Endothelial cell of umbilical vein (primary cell): ENCODE measurements at regions not wholly inside any gene's neighbourhood (a gene's known extent, or its start where the extent isn't known, plus 50 kb on each side); places are given as distances from the start of the nearest gene placed in this dataset.

Source experiments
- BruUV-seq: library from RNA; stranded (reverse); fragments of 400-500 nt; replicated peaks from 2 replicates; lab custom pipeline; 2021; lab: Mats Ljungman, UMichigan
- CTCF ChIA-PET: fragments of 300-600, 350-600 bp; sonication (Branson Sonifier 250); formaldehyde crosslinking; loops from one replicate; lab custom pipeline; 2021; ENCODE audit warnings: antibody characterized with exemption, inconsistent platforms; lab: Charles Lee
- POLR2A ChIA-PET: fragments of 300-600, 350-600 bp; sonication (Branson Sonifier 250); formaldehyde crosslinking; loops from one replicate; lab custom pipeline; 2021; ENCODE audit warnings: antibody characterized with exemption, inconsistent platforms; lab: Charles Lee
- DNase-seq: peaks from one replicate; pipeline ENCODE4 v3.0.0-alpha.2; 2011; ENCODE audit warnings: low read depth, low spot score
- FAIRE-seq: peaks from 2 replicates; lab custom pipeline; 2011; peaks lifted over from hg19 to GRCh38; lab: Jason Lieb, UNC
- H2AFZ ChIP-seq: 2 replicates; pipeline ENCODE4 v1.6.0; 2012; ENCODE audit warnings: low read depth, low read length, control low read depth, inconsistent platforms
- H3K27ac ChIP-seq: 2 replicates; pipeline ENCODE4 v1.5.1; 2011; ENCODE audit warnings: low read depth, mild to moderate bottlenecking, control low read depth, low read length, moderate library complexity; ENCODE audit not compliant: insufficient read depth
- H3K27me3 ChIP-seq, 2 experiments: 2 replicates each; pipeline versions ENCODE4 v1.6.0 to v1.6.1; 2011; ENCODE audit warnings: low read length in 2 of 2, mixed read lengths in 1 of 2; ENCODE audit not compliant: control insufficient read depth in 2 of 2, insufficient read depth in 2 of 2
- H3K36me3 ChIP-seq, 2 experiments: 2 replicates in 1 of 2; 3 replicates in 1 of 2; pipeline ENCODE4 v1.5.1; 2011; ENCODE audit warnings: low read length in 2 of 2, mild to moderate bottlenecking in 1 of 2, moderate library complexity in 1 of 2; ENCODE audit not compliant: control insufficient read depth in 2 of 2, insufficient read depth in 2 of 2; ENCODE audit errors: extremely low read depth in 1 of 2
- H3K4me1 ChIP-seq: 3 replicates; pipeline ENCODE4 v1.5.1; 2011; ENCODE audit warnings: mild to moderate bottlenecking, low read length; ENCODE audit not compliant: control insufficient read depth, insufficient read depth; ENCODE audit errors: extremely low read depth
- H3K4me2 ChIP-seq: 2 replicates; pipeline ENCODE4 v1.6.1; 2011; ENCODE audit warnings: low read length, control low read depth, mixed read lengths; ENCODE audit not compliant: insufficient read depth
- H3K4me3 ChIP-seq, 3 experiments: fragments of 200-600 bp in 1 of 3; sonication (generic), shearing (Covaris generic) in 1 of 3; replicated peaks in 1 of 3; 2 replicates each; pipeline ENCODE4 v1.5.1; 2011 to 2016; ENCODE audit warnings: control low read depth in 3 of 3, low read length in 3 of 3, mild to moderate bottlenecking in 2 of 3, inconsistent platforms in 1 of 3, low read depth in 1 of 3, moderate library complexity in 1 of 3; ENCODE audit not compliant: insufficient read depth in 1 of 3
- H3K79me2 ChIP-seq: 2 replicates; pipeline ENCODE4 v1.6.0; 2012; ENCODE audit warnings: low read length, inconsistent platforms; ENCODE audit not compliant: control insufficient read depth, insufficient read depth
- H3K9ac ChIP-seq: replicated peaks from 2 replicates; pipeline ENCODE3; 2011; ENCODE audit warnings: low read length, control low read depth; ENCODE audit not compliant: insufficient read depth; ENCODE audit errors: extremely low read depth
- H3K9me1 ChIP-seq: replicated peaks from 3 replicates; pipeline ENCODE4 v1.6.0; 2011; ENCODE audit warnings: mild to moderate bottlenecking, low read length; ENCODE audit not compliant: control insufficient read depth, insufficient read depth; ENCODE audit errors: extremely low read depth
- H3K9me3 ChIP-seq: replicated peaks from 2 replicates; pipeline ENCODE4 v1.5.1; 2012; ENCODE audit warnings: low read length, inconsistent platforms; ENCODE audit not compliant: control insufficient read depth, insufficient read depth
- H4K20me1 ChIP-seq: replicated peaks from 2 replicates; pipeline ENCODE3; 2011; ENCODE audit warnings: mild to moderate bottlenecking, low read length; ENCODE audit not compliant: control insufficient read depth, insufficient read depth; ENCODE audit errors: extremely low read depth
- EZH2 ChIP-seq: IDR thresholded peaks from 2 replicates; pipeline ENCODE4 v1.6.1; 2012; ENCODE audit warnings: borderline replicate concordance, low read depth, mild to moderate bottlenecking, moderate library complexity, low read length, inconsistent platforms; ENCODE audit not compliant: severe bottlenecking
- FOS ChIP-seq: IDR thresholded peaks from 2 replicates; pipeline ENCODE4 v1.6.1; 2011; ENCODE audit warnings: mild to moderate bottlenecking, low read length, moderate library complexity, borderline replicate concordance; ENCODE audit not compliant: insufficient read depth
- GATA2 ChIP-seq: IDR thresholded peaks from 2 replicates; pipeline ENCODE4 v1.7.0; 2011; ENCODE audit warnings: low read depth, mild to moderate bottlenecking, moderate library complexity, mixed read lengths, low read length; ENCODE audit not compliant: insufficient read length, insufficient read depth
- JUN ChIP-seq: IDR thresholded peaks from 2 replicates; pipeline ENCODE4 v1.6.1; 2011; ENCODE audit warnings: borderline replicate concordance, low read depth; ENCODE audit not compliant: insufficient read length, insufficient read depth
- MYC ChIP-seq: IDR thresholded peaks from one replicate; pipeline ENCODE4 v1.6.1; 2011; ENCODE audit warnings: mild to moderate bottlenecking, low read depth, low read length
- POLR2A ChIP-seq: IDR thresholded peaks from 2 replicates; pipeline ENCODE4 v1.6.1; 2012; ENCODE audit warnings: low read depth, mild to moderate bottlenecking, control low read depth, low read length
- POLR2AphosphoS5 ChIP-seq: IDR thresholded peaks from 2 replicates; pipeline ENCODE4 v1.6.1; 2012; ENCODE audit warnings: low read depth, mild to moderate bottlenecking, control low read depth, low read length, moderate library complexity; ENCODE audit not compliant: insufficient read depth
- dilution Hi-C: fragments of 300-500 bp; cut with MboI; formaldehyde crosslinking; loops from one replicate; pipeline ENCODE4 v1.15.0; 2019; ENCODE audit warnings: low sequenced_read_pairs; ENCODE audit not compliant: extremely low pct_ligation_motif_present
- intact Hi-C: fragments of 100-400 bp; cut with micrococcal nuclease; formaldehyde crosslinking; loops from one replicate; pipeline ENCODE4 v1.10.0; 2022
- TF ChIP-seq, protein P1 (sequence below): IDR thresholded peaks from 2 replicates; pipeline ENCODE4 v1.6.1; 2011; ENCODE audit not compliant: insufficient read depth, insufficient read length

DNA sequence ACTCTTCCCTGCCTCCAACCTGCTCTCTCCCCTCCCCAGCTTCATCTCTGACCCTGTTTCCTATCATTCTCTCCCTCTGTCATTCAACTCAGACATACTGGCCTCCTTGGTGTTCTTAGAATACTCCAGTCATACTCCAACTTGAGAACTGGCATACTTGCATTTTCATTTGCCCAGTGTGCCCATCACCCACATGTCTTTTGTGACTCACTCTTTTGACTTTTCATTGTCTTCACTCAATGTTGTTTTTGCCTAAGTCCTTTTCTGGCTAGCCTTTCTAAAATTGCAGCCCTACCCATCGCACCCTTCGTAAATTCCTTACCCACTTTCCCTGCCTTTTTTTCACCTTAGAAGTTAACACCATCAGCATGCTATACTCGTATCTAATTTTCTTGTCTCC is 77.0 kb upstream of the CD2AP start:
- BruUV-seq = no TSS peak
- intact Hi-C loops (no loop called here), dilution Hi-C loops (no loop called here)
- DNase-seq (no peak), FAIRE-seq (no peak)
- Histone ChIP-seq H3K4me2 (no peak overlapping the region), H3K9me1 (no peaks in the 10 kb centered on the region), H3K4me1 (no peaks in the 10 kb centered on the region), H2AFZ (no peak overlapping the region), H3K79me2 (no peaks in the 10 kb centered on the region), H3K9ac (no peak overlapping the region), H3K9me3 (no peaks in the 10 kb centered on the region), H3K27ac (no peak overlapping the region), H3K27me3 (no peaks in the 10 kb centered on the region), H3K36me3 (no peaks in the 10 kb centered on the region), H3K4me3 (no peak overlapping the region), H4K20me1 (no peaks in the 10 kb centered on the region)
- TF ChIP-seq POLR2AphosphoS5 = no peak
- POLR2A ChIA-PET = no interaction called here
- CTCF ChIA-PET = interaction anchor here (0.7 to 1.5 kb wide), 3 partner anchors 20 to 939 kb away, joined by 3 read pairs; no protein-coding TSS in a partner anchor

DNA sequence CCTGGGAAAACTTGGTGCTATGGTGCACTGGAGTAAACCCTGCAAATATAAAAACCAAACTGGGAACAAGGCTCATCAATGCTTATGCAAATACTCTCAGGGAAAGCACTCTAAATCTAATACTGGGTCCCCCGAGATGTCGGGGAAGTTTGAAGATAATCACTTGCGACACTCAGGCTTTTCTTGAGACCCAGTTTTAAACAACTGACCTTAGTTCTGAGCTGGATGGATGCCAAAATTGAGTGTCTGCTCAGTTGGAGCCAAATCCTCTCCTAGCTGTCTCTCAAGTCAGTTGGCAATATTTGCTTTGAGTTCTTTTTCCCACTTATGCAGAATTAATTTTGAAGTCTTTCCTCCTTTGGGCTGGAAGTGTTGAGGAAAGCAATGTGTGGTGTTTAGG is 75.5 kb upstream of the CD2AP start:
- CTCF ChIA-PET = no interaction called here
- Histone ChIP-seq H3K9ac (no peak overlapping the region), H2AFZ (no peak overlapping the region), H3K36me3 (no peaks in the 10 kb centered on the region), H3K27me3 (no peaks in the 10 kb centered on the region), H3K9me1 (no peaks in the 10 kb centered on the region), H3K79me2 (no peaks in the 10 kb centered on the region), H4K20me1 (no peaks in the 10 kb centered on the region), H3K27ac (no peak overlapping the region), H3K4me1 (no peaks in the 10 kb centered on the region), H3K9me3 (no peaks in the 10 kb centered on the region), H3K4me3 (no peak overlapping the region), H3K4me2 (no peak overlapping the region)
- dilution Hi-C loops = no loop called here
- TF ChIP-seq MYC (no peak), JUN (no peak), POLR2AphosphoS5 (no peak), FOS (no peak), POLR2A (no peak), GATA2 (no peak), EZH2 (no peak)
- TF ChIP-seq, protein P1, sequence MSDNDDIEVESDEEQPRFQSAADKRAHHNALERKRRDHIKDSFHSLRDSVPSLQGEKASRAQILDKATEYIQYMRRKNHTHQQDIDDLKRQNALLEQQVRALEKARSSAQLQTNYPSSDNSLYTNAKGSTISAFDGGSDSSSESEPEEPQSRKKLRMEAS = no peak
- DNase-seq (no peak), FAIRE-seq (no peak)
- BruUV-seq = no TSS peak
- POLR2A ChIA-PET = no interaction called here
- intact Hi-C loops = no loop called here
